AG09309 (cell line): ENCODE measurements at regions not wholly inside any gene's neighbourhood (a gene's known extent, or its start where the extent isn't known, plus 50 kb on each side); places are given as distances from the start of the nearest gene placed in this dataset.

ENCODE experiments used
- DNase-seq: peaks from one replicate; pipeline ENCODE4 v3.0.0-alpha.2; 2010; ENCODE audit warnings: low read depth
- H3K4me3 ChIP-seq: 2 replicates; pipeline ENCODE4 v1.5.1; 2011; ENCODE audit warnings: mild to moderate bottlenecking, low read depth, low read length, moderate library complexity; ENCODE audit not compliant: control insufficient read depth
- CTCF ChIP-seq: IDR thresholded peaks from 2 replicates; pipeline ENCODE4 v1.5.1; 2011; ENCODE audit warnings: mild to moderate bottlenecking, low read depth, low read length, inconsistent platforms; ENCODE audit not compliant: insufficient read depth, control insufficient read depth; ENCODE audit errors: missing control alignments

DNA sequence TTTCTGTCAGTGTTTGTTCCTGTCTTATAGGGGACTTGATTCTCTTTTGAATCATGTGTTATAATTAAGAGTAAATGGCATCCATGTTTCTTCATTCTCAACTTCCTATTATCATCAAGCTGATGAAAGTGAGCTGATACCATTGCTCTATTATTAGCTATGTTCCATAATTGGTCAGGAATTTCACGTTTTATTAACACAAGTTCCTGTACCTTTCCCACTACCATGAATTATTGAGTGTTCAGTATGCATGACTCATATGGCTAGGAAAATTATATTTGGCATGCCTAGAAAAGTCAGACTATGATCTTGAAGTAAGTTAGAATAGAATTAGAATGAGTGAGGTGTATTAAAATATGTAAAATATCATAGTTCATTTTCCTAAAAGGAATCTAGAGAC, 278.9 kb upstream of the LRRC3B start:
- no peak overlapping the region for H3K4me3 ChIP-seq
- no peak for TF ChIP-seq CTCF
- no peak for DNase-seq

DNA sequence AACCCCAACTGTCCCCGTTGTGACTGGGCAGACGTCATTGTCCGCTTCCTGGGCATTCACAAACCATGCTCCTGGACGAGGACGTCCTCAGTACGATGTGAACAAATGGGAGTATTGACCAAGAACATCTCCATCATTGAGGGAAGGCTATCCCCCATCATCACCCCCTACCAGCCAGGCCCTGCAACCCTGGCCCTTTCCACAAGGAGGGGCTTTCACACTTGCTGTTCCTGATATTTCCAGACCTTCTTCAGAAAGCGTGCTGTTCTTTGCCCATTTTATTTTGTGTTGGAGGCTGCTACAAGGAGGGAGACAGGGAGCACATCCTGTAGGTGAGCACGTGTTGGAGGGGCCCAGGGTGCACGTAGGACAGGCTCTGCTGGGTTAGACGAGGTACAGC, 277.0 kb upstream of the LRRC3B start:
- DNase-seq, result no peak
- TF ChIP-seq CTCF, result no peak
- H3K4me3 ChIP-seq, result no peak overlapping the region

GRCh38 chr3:26346497-26346896, 276.1 kb upstream of the LRRC3B start:
- no peak overlapping the region for H3K4me3 ChIP-seq
- TF ChIP-seq CTCF, result no peak
- no peak for DNase-seq

DNA sequence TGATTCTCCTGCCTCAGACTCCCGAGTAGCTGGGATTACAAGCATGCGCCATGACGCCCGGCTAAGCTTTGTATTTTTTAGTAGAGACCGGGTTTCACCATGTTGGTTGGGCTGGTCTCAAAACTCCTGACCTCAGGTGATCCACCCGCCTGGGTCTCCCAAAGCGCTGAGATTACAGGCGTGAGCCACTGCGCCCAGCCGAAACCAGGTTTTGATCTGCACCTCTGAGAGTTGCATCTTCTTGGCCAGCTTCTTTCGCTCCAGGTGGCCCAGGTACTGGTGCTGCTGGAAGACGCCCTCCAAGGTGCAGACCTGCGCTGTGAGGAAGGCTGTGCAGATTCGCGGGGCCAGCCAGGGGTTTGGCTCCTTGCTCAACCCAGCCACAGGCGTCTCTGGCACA, 275.4 kb upstream of the LRRC3B start:
- no peak overlapping the region for H3K4me3 ChIP-seq
- TF ChIP-seq CTCF, result no peak
- no peak for DNase-seq

- no peak overlapping the region for H3K4me3 ChIP-seq
- no peak for TF ChIP-seq CTCF
- no peak for DNase-seq
Measured at GRCh38 chr3:26350853-26351252, 271.7 kb upstream of the LRRC3B start.

- TF ChIP-seq CTCF, result no peak
- no peak for DNase-seq
- H3K4me3 ChIP-seq, result no peak overlapping the region
Measured at GRCh38 chr3:26353097-26353496, 269.5 kb upstream of the LRRC3B start.

DNA sequence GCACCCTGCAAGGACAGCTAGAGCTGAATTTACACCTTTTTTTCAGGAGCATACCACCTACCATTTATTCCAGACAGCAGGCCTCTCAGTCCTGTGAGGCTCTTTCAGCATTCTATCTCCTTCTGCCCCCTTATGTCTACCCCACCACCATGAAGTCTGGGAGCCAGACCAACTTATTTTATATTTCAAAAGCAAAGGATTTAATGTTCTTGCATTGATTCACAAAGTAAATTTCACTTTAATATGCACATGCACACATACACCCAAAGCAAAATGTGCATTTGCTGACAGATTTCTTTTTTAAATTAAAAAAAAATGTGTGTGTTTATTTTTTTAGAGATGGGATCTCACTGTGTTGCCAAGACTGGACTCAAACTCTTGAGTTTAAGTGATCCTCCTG, 264.2 kb upstream of the LRRC3B start:
- no peak overlapping the region for H3K4me3 ChIP-seq
- DNase-seq, result no peak
- TF ChIP-seq CTCF, result no peak
